ENCODE measurements at regions not wholly inside any gene's neighbourhood (a gene's known extent, or its start where the extent isn't known, plus 50 kb on each side); places are given as distances from the start of the nearest gene placed in this dataset.

- Histone ChIP-seq H3K9me3 (no peaks in the 10 kb centered on the region), H3K4me3 (no peak overlapping the region), H3K4me1 (no peaks in the 10 kb centered on the region), H3K36me3 (no peaks in the 10 kb centered on the region), H3K27ac (no peak overlapping the region), H3K27me3 (no peaks in the 10 kb centered on the region)
- intact Hi-C loops (cut with DNase I) = no loop called here
- TF ChIP-seq POLR2A (IDR thresholded peaks at IDR 0.05) (no peak), POLR2AphosphoS5 (IDR thresholded peaks at IDR 0.05) (no peak), CTCF (IDR thresholded peaks at IDR 0.05) (no peak), EP300 (IDR thresholded peaks at IDR 0.05) (no peak)
- no peak for DNase-seq
- WGBS, 2 donors = 69% methylated on average over 47 of the region's 47 CpGs
These were observed 560.0 kb downstream of the BRINP1 start for GRCh38 chr9:118809160-118809625.

- no peak overlapping the region for H3K4me3 ChIP-seq
- no peaks in the 10 kb centered on the region for H3K27me3 ChIP-seq
- intact Hi-C loops (cut with DNase I) = no loop called here
- peak in 2 of 4 experiments; percentile 14 to 31 for TF ChIP-seq CTCF (IDR thresholded peaks at IDR 0.05)
- no peak for TF ChIP-seq POLR2AphosphoS5 (IDR thresholded peaks at IDR 0.05)
- no peak for TF ChIP-seq EP300 (IDR thresholded peaks at IDR 0.05)
- H3K4me1 ChIP-seq = no peaks in the 10 kb centered on the region
- H3K36me3 ChIP-seq = no peaks in the 10 kb centered on the region
- no peaks in the 10 kb centered on the region for H3K9me3 ChIP-seq
- no peak overlapping the region for H3K27ac ChIP-seq
- DNase-seq = no peak
These were observed 539.9 kb downstream of the BRINP1 start for GRCh38 chr9:118829334-118829733.

GRCh38 chr9:118832371-118832770, 536.9 kb downstream of the BRINP1 start:
- Histone ChIP-seq H3K36me3 (no peaks in the 10 kb centered on the region), H3K27ac (no peak overlapping the region), H3K4me3 (no peak overlapping the region), H3K4me1 (no peaks in the 10 kb centered on the region), H3K27me3 (no peaks in the 10 kb centered on the region), H3K9me3 (no peaks in the 10 kb centered on the region)
- intact Hi-C loops (cut with DNase I) = loop anchor here (10.0 kb wide), 1 partner anchor 238 kb away; no protein-coding TSS in a partner anchor
- TF ChIP-seq POLR2A (IDR thresholded peaks at IDR 0.05) (no peak), EP300 (IDR thresholded peaks at IDR 0.05) (no peak), CTCF (IDR thresholded peaks at IDR 0.05) (no peak), POLR2AphosphoS5 (IDR thresholded peaks at IDR 0.05) (no peak)
- DNase-seq = no peak
- 83 to 87% methylated on average over 5 of the region's 5 CpGs for WGBS, 2 donors

GRCh38 chr9:118836891-118837290, 532.3 kb downstream of the BRINP1 start:
- DNase-seq = no peak
- 33 to 56% methylated on average over 2 of the region's 2 CpGs for WGBS, 2 donors
- TF ChIP-seq POLR2AphosphoS5 (IDR thresholded peaks at IDR 0.05) = no peak
- TF ChIP-seq EP300 (IDR thresholded peaks at IDR 0.05) = no peak
- TF ChIP-seq POLR2A (IDR thresholded peaks at IDR 0.05) = no peak
- TF ChIP-seq CTCF (IDR thresholded peaks at IDR 0.05) = no peak
- H3K4me3 ChIP-seq = no peak overlapping the region
- H3K27me3 ChIP-seq = no peaks in the 10 kb centered on the region
- H3K27ac ChIP-seq = no peak overlapping the region
- H3K36me3 ChIP-seq = no peaks in the 10 kb centered on the region
- intact Hi-C loops (cut with DNase I) = loop anchor here (10.0 kb wide), 1 partner anchor 242 kb away; no protein-coding TSS in a partner anchor
- no peaks in the 10 kb centered on the region for H3K4me1 ChIP-seq
- no peaks in the 10 kb centered on the region for H3K9me3 ChIP-seq

GRCh38 chr9:118871531-118871930, 497.7 kb downstream of the BRINP1 start:
- WGBS, 2 donors = 85 to 88% methylated on average over 6 of the region's 6 CpGs
- Histone ChIP-seq H3K4me1 (no peaks in the 10 kb centered on the region), H3K36me3 (no peaks in the 10 kb centered on the region), H3K9me3 (no peaks in the 10 kb centered on the region), H3K27me3 (no peaks in the 10 kb centered on the region), H3K4me3 (no peak overlapping the region), H3K27ac (no peak overlapping the region)
- intact Hi-C loops (cut with DNase I) = no loop called here
- TF ChIP-seq CTCF (IDR thresholded peaks at IDR 0.05) = no peak
- no peak for TF ChIP-seq POLR2A (IDR thresholded peaks at IDR 0.05)
- TF ChIP-seq EP300 (IDR thresholded peaks at IDR 0.05) = no peak
- TF ChIP-seq POLR2AphosphoS5 (IDR thresholded peaks at IDR 0.05) = no peak
- DNase-seq = no peak
